GM18907 (cell line): ENCODE measurements at regions not wholly inside any gene's neighbourhood (a gene's known extent, or its start where the extent isn't known, plus 50 kb on each side); places are given as distances from the start of the nearest gene placed in this dataset.
"Not testable (repeated sequence)": the region's sequence is repeated elsewhere in the genome, so short reads cannot be mapped to it uniquely, and the experiment has no call there.

Experiments used
- ATAC-seq: cut with Tn5 transposase; IDR thresholded peaks from one replicate; pipeline ENCODE4 v1.9.1; 2021; ENCODE audit warnings: mild to moderate bottlenecking, moderate library complexity; ENCODE audit not compliant: unreplicated experiment

DNA sequence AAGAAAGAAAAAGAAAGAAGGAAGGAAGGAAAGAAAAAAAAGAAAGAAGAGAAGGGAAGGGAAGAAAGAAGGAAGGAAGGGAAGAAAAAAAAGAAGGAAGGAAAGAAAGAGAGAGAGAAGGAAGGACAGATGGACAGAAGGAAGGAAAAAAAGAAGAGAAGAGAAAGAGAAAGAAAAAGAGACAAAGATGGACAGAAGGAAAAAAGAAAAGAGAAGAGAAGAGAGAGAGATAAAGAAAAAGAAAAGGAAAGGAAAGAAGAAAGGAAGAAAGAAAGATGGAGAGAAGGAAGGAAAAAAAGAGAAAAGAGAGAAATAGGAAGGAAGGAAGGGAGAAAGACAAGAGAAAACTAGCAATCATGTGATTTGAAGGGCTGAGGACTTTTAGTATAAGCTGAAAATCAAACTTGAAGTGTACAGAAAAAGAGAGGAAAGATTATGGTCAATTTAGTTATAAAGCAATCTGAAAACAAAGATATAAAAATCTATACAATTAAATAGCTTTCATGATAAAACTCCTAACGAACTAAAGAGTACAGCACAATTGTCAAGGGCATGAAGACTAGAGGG is 115.3 kb downstream of the LTN1 start:
- no peak for ATAC-seq

DNA sequence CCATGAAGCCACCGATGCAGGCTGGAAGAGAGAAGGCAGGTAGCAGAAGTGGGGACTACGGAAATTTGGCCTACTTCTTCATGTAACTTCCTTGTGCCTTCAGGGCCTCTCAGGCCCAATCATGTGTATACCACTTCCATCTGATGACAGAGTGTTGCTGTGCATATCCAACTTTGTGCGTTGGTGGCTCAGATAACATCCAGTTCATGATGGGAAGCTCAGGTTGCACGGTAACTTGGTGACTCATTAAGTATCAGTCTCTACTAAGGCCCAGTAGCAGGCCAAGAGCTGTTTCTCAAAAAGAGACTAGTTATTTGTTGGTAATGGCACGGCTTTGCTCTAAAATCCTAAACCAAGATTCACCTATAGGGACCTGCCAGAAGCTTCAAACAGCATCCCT is 117.6 kb downstream of the LTN1 start:
- no peak for ATAC-seq

DNA sequence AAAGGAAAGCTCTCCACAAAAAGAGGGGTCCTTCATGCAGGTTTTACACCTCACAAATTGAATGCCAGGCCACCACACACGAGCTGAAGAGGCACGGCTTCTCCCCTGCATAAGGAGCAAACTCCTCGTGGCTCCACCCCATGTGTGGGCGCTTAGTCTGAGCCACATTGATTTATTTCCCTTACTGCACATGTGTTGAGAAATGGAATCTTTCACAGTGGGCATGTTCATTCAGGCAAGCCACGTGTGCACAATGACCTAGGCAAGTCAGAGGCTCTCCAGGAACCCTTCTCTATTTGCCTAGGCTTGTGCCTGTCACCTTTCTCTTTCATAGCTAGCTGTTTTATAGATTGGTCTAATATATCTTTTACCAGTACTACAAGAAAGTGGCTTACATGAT is 120.5 kb downstream of the LTN1 start:
- ATAC-seq = no peak

DNA sequence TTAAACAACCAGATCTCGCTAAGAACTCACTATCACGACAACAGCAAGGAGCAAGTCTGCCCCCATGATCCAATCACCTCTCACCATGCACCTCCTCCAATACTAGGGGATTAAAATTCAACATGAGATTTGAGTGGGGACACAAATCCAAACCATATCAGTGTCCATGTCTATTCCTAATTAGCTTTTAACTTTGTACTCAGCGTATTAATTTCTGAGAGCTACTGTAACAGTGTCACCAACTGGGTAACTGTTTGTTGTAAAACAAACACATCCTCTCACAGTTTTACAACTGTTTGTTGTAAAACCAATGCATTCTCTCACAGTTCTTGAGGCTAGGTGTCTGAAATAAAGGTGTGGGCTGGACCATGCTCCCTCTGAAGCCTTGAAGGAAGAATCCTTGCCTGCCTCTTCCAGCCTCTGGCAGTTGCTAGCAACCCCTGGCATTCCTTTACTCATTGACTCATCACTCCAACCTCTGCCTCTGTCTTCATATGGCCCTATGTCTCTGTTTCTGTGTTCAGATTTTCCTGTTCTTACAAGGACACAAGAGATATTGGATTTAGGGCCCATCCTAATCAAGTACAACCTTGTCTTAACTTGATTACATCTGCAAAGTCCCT is 121.2 kb downstream of the LTN1 start:
- no peak for ATAC-seq

DNA sequence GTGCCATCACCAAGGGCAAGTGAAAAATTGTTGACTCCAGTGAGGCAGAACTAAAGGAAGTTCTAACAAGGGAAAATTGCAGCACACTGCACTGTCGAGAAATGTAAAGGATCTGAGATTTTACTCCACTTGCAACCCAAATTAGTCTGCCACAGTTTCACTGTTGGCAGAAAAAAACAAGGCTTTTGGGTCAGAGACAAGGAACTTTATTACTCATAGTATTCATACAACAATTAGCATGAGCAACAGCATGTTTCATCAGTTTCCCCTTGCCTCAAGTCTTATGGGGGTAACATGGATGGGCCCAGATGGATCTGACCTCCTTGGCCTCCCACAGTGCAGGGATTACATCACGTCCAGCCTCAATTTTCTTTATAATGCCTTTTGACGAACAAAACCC is 125.3 kb downstream of the LTN1 start:
- ATAC-seq = no peak

DNA sequence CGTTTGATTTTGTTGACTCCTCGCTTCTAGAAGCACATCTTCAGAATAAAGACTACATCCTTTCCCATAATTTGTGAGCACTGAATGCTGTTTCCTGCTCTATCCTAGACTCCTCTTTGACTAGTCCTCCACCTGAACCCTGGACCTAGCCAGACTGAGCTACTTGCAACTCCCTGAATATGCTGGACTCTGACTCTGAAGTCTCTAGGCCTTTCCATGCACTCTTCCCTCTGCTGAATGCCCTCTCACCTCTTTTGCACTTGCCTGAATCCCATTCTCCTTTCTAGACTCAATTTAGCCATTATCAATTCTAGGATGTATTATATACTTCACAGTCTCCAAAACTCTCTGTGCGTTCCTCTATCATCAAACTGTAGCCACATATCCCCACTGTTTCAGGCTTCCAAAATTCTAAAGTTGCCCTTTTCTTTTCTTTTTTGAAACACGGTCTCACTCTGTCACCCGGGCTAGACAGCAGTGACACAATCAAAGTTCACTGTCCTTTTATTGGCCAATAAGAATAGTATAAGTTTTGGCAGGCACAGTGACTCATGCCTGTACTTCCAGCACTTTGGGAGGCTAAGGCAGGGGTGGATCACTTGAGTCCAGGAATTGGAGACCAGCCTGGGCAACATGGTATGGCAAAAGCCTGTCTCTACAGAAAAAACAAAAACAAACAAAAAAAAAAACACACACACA is 127.0 kb downstream of the LTN1 start:
- no peak for ATAC-seq

DNA sequence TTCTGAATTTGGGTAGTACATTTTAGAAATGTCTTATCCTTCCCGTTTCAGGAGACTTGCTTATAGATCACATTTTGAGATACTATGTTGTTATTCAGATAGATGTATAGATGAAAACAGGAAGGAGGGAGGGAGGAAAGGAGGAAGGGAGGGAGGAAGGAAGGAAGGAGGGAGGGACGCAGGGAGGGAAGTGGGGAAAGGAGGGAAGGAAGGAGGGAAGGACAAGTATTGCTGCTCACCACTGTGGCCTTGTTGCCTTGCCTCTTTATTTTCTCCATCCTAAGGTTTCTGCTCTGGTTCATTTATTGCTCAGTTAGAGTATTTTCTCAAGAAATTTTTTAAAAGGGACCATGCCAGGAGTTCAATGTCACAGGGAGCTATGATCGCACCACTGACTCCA is 134.3 kb downstream of the LTN1 start:
- no peak for ATAC-seq

DNA sequence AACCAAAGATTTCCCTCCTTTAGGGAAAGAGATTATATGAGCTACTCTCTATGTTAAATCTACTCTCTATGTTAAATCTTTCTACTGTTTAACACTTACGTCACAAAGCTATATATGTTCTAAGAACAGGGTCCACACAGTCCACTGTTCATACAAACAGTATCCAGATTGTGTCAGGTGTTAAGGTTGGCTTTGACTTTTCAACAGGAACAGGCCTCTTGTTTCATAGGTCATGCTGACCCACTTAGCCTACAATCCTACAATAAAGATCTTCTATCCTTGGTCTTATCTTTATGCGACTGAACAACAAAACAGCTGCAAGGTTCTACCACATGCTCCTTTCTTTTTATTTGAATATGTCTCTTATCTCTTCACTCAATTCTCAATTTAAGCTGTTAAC is 134.9 kb downstream of the LTN1 start:
- no peak for ATAC-seq

DNA sequence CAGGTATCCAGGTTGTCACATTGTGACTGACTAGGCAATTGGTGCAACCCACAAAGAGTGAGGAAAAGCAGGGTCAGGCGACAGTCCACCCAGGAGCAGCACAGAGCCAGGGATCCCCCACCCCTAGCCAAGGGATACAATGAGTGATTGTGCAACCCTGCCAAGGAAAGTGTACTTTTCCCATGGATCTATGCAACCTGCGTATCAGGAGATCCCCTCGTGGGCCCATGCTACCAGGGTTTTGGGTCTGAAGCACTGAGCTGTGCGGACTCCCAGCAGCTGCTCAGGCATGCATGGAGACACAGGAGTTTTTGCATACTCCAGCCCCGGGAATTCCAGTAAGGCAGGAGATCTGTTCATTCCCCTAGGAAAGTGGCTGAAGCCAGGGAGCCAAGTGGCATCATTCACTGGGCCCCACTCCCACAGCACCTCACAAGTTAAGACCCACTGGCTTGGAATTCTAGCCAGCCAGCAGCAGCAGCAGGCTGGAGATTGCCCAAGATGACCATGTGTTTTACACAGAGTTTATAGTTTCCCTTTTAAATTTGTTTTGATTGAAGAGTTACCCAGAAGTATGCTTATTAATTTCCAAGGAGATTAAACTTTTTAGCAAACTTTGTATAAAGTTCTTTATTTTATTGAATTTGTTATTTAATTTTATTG is 136.0 kb downstream of the LTN1 start:
- ATAC-seq = no peak

DNA sequence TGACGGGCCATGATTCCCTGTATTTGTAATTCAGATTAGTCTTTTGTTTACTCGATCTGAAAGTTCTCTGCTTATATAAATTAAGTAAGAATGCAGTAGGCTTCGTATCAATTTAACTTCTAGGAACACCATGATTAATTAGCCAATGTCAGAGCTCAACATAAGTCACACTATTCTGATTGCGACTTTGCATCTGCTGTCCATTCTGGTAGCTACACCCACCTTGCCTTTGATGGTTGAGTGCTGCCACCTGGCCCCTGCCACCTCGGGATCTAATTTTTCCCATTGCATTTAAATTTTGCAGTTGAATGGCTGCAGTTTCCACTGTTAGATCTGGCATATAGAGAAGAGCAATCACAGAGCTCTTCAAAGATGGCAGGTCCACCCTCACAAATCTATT is 140.0 kb downstream of the LTN1 start:
- ATAC-seq = no peak

DNA sequence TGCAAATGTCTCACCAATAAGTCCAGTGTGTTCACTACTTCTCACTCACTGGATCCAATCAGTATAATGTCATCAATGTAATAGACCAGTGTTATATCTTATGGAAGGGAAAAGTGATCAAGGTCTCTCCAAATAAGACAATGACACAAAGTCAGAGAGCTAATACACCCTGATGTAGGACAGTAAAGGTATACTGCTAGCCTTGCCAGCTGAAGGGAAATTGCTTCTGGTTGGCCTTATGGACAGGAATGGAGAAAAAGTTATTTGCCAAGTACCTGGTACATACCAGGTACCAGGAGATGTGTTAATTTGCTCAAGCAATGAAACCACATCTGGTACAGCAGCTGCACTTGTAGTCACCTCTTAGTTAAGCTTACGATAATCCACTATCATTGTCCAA is 141.0 kb downstream of the LTN1 start:
- no peak for ATAC-seq

DNA sequence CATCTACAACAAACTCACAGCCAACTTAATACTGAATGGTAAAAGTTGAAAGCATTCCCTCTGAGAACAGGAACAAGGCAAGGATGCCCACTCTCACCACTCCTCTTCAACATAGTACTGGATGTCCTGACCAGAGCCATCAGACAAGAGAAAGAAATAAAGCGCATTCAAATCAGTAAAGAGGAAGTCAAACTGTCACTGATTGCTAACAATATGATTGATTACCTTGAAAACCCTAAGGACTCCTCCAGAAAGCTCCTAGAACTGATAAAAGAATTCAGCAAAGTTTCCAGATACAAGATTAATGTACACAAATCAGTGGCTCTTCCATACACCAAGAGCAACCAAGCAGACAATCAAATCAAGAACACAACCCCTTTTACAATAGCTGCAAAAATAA is 153.4 kb downstream of the LTN1 start:
- not testable (repeated sequence) for ATAC-seq

DNA sequence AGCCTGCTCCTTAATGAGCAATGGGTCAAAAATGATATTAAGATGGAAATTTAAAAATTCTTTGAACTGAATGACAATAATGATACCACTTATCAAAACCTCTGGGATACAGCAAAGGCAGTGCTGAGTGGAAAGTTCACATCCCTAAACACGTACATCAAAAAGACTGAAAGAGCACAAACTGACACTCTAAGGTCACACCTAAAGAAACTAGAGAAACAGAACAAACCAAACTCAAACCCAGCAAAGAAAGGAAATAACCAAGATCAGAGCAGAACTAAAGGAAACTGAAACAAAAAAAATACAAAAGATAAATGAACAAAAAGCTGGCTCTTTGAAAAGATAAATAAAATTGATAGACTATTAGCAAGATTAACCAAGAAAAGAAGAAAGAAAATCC is 155.3 kb downstream of the LTN1 start:
- not testable (repeated sequence) for ATAC-seq

DNA sequence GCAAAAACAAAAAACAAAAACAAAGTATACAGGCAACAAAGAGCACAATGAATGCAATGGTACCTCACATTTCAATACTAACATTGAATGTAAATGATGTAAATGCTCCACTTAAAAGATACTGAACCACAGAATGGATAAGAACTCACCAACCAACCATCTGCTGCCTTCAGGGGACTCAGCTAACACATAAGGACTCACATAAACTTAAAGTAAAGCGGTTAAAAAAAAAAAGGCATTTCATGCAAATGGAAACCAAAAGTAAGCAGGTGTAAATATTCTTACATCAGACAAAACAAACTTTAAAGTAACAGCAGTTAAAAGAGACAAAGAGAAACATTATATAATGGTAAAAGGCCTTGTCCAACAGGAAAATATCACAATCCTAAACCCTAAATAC is 156.1 kb downstream of the LTN1 start:
- ATAC-seq = not testable (repeated sequence)

DNA sequence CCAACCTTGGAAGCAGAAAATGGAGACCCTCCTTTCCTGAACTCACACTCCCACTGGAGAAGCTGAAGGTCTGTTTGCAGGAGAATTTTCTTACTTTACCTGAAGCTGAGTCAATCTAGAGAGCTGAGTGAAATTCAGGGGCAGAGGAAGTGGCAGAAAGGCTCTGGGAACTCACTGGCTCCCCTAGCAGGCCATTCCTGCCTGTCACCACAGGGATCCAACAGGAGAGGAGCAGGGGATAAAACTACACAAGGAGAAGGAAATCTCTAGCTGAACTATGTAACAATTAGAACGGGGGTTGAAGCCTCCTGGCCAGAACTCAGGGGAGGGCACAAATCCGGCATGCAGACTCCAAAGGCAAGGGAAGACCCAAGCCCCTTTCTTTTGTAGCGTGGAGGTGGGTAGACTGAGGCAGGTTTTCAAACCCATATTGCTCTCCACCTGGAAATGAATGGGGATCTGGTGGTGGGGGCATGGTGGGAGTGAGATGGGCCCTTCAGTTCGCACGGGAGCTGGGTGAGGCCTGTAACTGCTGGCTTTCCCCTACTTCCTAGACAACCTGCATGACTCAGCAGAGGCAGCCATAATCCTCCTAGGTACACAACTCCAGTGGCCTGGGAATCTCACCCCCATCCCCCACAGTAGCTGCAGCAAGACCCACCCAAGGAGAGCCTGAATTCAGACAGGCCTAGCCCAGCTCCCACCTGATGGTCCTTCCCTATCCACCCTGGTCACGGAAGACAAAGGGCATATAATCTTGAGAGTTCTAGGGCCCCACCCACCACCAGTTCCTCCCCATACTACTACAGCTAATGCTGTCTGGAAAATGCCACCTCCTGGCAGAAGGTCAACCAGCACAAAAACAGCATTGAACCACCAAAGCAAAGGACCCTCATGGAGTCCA is 158.1 kb downstream of the LTN1 start:
- ATAC-seq = no peak

DNA sequence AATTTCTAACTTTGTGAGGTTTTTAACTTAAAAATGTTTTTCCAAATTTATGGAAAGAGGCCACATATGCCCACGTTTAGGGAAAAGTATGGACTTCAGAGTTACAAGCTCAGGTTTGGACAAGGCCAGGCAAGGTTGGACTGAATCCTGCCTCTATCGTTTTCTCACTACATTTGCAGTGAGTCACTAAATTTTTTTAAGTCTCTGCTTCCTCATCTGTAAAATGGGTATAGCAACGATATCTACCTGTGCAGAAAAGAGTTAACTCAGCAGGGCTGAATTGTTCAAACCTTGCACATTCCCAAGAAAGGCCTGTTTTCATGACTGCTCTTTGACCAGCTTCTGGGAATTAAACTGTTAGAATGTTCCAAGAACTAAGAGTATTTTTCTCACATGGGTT is 159.1 kb downstream of the LTN1 start:
- no peak for ATAC-seq

DNA sequence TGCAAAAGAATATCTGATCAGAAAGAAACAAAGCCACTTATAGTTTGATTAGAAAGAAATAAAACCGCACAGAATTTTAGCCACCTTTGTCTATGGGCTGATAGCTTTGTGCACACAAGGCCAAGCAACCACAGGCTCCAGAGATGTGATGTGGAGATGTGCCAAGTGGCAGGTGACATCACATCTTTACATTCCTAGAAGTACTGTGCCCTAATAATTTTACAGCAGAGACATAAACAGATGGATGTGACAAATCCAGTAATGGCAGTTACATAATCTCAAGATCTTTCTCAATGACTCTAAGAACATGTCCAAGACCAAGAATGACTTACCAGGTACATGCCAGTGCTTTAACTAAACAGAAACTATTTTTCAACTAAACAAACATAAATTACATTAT is 159.5 kb downstream of the LTN1 start:
- no peak for ATAC-seq

DNA sequence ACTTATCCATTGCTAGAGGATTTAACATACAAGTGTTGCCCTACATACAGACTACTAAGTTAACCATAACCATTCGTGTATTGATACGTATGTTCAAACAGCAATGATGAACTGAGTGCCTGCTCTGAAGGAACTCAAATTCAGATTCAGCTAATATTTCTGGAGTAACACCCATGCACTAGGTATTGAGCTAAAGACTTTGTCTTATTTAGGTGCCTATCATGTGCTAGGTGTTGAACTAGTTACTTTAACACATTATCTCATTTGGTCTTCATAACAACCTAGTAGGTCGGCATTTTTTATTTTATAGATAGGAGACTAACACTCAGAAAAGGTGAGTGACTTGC is 160.0 kb downstream of the LTN1 start:
- no peak for ATAC-seq

DNA sequence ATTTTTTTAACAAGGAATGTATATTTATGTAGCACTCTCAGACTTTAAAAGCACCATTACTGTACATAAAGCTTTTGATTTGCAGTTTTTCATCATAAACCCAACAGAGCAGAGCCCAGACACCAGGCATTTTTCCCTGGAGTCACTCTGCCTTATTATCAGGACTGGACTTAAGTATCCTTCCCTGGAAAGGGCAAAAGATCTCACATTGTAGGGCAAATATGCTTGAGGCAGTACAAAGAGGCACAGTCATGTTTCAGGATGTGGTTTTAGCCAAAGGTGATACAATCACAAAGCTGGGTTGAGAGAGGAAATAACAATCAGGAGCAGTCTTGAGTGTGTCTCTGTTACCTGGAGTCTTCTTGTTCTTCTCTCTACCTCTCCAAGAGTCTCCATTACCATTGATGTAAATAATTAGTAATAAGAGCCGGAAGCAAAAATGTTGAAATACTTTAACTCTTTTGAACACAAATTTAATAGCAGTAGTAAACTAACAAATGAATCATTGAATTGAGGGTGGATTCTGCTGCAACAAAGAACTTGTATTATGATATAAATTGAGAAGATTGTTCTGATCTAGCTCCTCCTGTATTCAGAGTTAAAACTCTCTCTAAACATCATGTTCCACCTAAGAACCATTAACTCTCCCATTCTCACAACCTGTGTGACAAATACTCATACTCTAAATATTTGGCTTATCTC is 160.5 kb downstream of the LTN1 start:
- ATAC-seq = no peak

DNA sequence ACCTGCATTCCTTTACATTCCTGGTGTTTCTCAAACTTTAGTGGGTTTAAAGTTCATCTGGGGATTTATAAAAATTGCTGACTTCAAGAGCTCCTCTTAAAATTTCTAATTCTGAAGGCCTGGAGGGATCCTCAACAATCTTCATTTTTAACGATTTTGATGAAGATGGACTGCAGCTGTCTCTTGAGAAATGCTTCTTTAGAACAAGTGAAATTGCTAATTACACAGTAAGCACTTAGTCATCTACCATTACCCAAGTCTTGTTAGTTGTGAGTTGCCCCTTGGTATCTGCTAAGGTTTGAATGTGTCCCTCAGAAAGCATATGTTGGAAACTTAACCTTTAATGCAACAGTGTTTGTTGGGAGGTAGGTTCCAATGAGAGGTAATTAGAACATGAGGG is 163.7 kb downstream of the LTN1 start:
- no peak for ATAC-seq

DNA sequence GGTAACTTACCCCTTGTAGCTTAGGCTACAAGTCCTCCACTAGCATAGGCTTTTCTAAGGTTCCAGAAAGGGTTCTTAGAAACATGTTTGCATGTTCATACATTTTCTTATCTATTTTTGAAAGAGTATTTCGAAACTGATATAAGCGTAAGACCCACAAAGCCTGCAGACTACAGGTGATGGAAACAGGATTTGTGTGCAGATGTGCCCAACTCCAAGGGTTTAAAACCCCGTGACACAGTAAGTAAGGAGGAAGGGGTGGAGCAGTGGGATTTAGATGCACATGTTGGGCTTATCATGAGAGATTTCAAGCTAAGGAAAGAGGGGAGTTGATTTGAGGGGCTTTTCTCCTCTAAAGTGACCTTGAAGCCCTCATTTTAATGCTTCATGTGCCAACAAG is 164.7 kb downstream of the LTN1 start:
- no peak for ATAC-seq
